HG03460 (cell line): ENCODE measurements at regions not wholly inside any gene's neighbourhood (a gene's known extent, or its start where the extent isn't known, plus 50 kb on each side); places are given as distances from the start of the nearest gene placed in this dataset.
"Not testable (repeated sequence)": the region's sequence is repeated elsewhere in the genome, so short reads cannot be mapped to it uniquely, and the experiment has no call there.

Source experiments
- ATAC-seq: cut with Tn5 transposase; IDR thresholded peaks from one replicate; pipeline ENCODE4 v1.9.1; 2021; ENCODE audit not compliant: unreplicated experiment

DNA sequence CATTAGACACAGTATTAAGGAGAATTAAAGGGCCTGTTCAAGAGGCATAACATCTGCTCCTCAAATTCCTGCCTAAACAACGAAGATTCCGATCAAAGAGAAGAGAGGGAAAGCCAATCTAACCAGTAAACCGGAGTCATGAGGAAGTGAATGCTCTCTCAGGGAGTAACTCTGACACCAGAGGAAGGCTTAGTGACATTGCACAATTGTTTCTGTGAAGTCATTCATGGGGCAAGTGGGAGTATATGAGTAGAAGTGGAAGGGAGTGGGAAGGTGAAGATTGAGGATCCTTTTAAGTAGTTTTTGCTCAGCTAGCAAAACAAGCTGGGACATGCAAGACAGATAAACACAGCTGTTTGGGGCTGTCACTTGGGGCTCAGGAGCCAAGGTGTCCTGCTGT is 136.4 kb upstream of the FAM174A start:
- ATAC-seq, result not testable (repeated sequence)

DNA sequence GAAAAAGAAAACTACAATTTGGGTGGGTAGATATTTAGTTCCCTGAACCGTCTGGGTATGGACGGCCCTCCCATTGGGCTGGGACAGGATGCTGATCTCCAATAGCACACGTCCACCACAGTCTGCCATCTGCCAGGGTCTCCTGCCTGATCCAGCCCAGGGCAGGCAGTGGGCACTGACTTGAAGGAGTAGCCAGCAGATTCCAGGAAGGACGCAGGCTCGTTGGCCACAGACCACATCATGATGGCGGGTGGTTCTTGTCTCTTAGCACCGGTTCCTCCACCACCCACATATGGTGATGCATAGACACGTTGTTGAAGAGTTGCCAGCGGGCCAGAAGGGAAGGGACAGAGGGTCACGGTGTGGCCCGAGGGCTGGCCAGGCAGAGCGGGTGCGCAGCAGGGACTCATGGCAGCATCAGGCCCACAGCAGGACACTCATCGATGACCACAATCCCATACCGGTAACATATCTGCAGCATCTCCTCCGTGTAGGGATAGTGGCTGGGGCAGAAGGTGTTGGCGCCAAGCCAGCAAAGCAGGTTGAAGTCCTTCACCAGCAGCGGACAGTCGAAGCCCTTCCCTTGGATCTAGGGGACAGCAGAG is 155.8 kb upstream of the FAM174A start:
- not testable (repeated sequence) for ATAC-seq

DNA sequence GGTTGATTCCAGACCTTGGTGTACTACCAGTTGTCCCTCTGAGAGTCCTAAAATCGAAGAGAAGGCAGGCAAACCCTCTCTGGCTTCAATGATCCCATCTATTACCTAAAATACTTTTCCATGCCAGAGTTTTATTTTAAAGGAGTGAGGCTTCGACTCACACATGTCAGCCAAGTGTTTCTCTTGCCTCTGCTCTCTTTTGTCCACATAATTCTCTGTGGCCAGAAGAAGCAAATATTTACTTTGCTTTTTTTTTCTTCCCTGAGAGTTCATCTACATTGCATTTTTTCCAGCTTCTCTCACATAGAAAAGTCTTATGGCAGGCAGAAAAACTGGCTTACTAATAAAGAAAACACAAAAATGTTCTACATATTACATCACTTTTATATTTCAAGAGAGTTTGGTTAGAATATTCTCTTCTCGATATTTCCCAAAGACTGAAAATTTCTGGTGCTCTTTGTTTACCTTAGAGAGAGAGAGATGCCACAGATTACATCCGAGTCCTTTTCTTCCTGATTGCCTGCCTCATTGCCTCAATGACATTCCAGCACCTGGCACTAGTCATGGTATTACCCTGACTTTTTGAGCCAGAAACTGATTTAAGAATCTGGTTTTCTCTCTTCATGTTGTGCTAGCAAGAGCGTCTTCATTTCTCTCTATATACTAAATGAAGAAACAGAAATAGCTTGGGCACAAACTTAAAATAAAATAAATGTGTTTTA is 170.3 kb upstream of the FAM174A start:
- not testable (repeated sequence) for ATAC-seq

DNA sequence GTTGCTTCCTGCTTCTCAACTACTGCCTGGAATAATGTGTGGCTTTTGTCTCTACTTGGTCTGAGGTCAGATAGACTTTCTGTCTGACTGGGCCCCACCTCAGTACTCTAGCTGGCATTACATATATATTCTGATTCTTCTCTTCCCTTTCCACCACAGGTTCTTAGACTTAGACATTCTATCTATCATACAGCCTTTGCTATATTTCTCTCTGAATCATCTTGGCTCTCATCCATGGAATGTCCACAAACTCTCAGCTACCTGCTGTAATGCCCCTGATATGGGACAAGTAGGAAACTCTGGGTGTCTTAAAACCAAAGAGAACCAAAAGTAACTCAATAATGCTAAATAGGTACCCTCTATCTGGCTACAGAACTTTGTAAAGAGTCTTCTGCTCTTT is 170.8 kb upstream of the FAM174A start:
- ATAC-seq, result not testable (repeated sequence)

DNA sequence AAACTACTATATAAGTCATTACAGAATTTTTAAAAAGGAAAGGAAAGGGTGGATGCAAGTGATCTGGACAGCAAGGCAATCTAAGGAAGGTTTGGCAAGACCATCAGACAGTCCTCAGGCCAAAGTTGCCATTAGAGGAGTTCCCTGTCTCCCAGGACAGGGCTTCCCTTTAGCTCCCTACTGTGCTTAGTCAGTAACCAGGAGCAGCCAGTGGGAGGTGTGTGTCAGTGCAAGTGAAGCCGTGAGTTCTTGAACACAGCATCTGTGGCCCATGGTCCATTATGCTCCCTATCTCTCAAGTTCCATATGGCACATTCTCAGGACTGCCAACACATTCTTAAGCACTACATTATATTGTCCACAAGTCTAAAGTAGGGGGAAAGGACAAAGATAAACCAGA is 175.2 kb upstream of the FAM174A start:
- not testable (repeated sequence) for ATAC-seq

DNA sequence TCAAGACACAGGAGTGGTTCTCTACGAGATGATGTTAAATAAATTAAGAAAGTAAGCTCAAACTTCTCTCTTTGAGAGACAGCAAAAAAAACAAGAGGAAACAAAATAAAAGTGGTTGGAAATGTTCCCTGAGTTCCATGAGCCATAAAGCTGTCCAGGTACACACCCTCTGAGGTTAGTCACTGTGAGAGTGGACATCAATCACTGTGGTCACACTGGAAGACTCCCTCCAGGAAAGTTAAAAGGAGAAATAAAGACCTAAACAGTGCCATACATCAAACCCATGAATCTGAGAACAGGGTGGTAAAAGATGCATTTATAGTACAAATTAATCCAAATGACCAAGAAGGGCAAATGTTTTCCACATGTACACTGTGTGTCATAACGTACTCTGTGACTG is 188.9 kb upstream of the FAM174A start:
- not testable (repeated sequence) for ATAC-seq

DNA sequence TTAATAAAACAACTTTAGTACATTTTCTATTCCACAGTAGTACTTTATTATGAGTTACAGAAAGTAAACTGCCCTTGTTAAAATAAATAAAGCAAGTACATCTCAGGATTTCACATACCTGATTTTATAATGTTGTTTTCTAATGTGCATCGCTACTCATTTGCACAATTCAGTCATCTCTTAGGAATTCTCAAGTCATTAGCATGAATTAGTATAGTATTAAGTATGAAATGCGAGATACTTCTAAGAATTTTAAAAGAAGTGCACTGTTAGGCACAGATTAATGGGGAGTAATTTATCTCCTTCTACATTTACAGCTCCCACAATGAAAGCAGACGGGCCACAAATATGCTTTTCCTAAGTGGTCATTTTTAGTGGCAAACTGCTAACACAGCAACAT is 193.7 kb upstream of the FAM174A start:
- ATAC-seq, result not testable (repeated sequence)

DNA sequence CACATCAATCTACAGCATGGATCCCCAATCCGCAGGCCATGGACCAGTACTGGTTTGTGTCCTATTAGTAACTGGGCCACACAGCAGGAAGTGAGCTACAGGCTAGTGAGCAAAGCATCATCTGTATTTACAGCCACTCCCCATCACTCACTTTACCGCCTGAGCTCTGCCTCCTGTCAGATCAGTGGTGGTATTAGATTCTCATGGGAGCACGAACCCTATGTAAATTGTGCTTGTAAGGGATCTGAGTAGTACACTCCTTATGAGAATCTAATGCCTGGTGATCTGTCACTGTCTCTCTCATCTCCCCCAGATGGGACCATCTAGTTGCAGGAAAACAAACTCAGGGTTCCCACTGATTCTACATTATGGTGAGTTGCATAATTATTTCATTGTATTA is 212.7 kb upstream of the FAM174A start:
- ATAC-seq, result no peak

DNA sequence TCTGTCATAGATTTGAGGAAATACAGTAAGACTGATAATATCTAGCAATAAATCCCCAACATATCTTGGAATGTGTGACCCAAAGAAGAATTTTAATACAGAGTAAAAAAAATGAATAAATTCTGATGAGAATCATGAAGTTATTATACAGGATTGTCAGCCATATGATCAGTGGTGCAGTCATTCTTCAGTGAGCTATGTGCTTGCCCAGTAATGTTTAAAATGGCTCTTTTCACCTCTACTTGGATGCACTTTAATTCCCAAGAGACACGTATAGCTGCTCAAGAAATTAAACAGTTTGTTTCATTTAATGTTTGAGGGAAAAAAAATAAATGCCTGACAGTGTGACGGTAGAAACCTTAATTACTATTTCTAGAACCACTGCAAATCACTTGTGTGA is 215.3 kb upstream of the FAM174A start:
- no peak for ATAC-seq

DNA sequence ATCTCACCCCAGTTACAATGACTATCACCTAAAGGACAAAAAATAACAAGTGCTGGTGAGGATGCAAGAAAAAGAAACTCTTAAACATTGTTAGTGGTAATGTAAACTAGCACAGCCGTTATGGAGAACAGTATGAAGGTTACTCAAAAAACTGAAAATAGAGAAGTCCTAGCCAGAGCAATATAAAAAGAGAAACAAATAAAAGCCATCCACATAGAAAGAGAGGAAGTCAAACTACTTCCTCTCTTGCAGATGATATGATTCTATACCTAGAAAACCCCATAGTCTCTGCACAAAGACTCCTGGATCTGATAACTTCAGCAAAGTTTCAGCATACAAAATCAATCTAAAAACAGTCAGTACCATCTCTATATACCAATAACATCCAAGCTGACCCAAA is 221.5 kb upstream of the FAM174A start:
- ATAC-seq, result no peak

DNA sequence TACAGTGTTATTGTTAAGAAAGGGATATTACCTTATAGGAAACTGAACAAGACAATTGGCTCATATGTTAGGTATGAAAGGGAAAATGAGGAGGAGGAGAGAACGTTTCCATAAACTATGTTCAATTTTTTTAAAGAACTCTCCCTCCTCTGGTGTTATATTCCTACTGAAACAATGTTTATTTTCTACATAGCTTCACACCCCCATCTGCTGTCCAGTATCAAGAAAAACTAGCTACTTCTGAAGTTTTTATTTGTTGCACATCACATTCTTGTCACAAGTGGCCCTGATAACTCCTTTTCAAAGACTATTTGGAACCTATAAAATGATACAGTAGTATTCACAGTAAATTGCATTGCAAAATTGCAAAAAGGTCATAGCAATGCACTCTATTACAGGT is 223.4 kb upstream of the FAM174A start:
- no peak for ATAC-seq

DNA sequence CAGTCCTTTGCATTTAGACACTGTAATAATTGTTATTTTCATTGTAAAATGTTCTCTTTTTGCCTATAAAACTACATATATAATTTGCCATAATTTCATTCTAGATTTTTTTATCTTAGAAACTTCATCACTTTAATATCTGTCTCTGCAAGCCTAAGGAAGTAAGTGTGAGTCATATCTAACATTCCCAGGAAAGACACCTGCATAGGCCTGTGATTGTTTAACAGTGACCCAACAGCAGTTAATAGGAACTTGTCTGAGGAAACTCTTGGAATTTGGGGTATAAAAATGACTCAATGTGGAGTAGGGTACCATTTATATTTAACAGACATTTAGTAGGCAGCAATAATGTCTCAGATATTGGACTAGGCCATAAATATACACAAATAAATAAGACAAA is 229.2 kb upstream of the FAM174A start:
- no peak for ATAC-seq

DNA sequence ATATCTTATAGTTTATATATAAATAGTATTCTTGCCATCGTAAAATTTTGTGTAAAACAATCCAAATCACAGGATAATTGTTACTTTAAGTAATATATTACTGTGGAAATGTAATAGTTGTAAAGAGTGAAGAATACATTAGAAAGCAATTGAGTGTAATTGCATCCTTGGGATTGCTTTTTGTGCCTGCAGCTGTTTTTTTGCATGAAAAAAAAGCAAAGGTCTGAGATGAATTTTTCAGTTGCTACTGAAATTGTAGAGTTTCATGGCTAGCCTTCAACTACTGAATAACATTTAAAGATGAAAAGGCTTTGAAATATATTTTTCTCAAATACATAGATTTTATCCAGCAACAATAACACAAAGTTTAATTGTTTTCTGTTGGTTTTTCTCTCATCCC is 232.0 kb upstream of the FAM174A start:
- no peak for ATAC-seq

DNA sequence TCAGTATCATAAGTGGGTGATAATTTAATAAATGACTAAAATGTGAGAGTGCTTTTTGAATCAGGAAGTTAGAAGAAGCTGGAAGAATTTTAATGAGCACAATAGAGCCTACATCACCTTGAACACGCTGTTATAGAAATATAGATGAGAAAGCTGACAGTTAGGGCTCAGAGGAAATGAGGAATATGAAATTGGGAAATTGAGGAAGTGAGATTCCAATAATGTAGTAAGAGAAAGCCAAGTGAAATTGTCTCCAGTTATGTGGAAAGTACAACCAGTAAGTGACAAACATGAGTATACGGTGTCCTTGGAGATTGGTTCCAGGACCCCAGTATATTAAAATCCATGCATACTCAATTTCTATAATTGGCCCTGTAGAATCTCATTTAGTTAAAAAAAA is 235.9 kb upstream of the FAM174A start:
- no peak for ATAC-seq

DNA sequence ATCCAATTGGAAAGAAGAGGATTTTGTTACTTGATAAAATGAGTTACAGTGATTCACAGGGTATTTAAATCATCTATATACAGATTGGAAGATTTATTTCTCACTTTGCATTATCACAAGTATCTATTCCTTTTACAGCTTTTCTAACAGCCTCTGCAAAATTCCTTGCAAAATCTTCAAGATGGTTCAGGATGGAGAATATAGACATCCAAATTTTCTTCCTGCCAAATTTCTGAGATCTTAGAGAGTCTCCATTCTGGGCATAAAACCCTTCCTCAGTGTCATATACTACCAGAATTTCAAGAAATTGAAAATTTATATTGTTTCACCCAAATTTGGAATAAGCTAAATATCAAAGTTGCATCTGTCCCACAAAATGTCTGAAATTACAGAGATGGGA is 259.1 kb upstream of the FAM174A start:
- ATAC-seq, result no peak

DNA sequence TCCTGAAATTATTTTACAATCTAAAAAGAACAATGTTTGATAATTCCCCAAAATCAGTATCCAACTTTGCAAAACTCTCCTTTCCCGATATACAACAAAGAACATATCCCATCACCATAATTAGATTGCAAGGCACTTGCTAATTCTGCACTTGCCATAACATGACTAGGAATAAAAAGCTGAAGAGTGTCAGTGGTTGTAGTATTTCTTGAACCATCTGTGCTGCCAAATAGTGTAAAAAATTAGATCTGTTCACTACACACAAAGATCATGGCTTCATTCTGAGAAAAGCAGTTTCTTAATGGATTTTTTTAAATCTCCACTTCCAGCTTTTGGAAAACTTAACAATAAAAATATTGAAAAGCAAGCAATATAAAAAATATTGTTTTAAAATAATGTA is 259.5 kb upstream of the FAM174A start:
- ATAC-seq, result no peak

DNA sequence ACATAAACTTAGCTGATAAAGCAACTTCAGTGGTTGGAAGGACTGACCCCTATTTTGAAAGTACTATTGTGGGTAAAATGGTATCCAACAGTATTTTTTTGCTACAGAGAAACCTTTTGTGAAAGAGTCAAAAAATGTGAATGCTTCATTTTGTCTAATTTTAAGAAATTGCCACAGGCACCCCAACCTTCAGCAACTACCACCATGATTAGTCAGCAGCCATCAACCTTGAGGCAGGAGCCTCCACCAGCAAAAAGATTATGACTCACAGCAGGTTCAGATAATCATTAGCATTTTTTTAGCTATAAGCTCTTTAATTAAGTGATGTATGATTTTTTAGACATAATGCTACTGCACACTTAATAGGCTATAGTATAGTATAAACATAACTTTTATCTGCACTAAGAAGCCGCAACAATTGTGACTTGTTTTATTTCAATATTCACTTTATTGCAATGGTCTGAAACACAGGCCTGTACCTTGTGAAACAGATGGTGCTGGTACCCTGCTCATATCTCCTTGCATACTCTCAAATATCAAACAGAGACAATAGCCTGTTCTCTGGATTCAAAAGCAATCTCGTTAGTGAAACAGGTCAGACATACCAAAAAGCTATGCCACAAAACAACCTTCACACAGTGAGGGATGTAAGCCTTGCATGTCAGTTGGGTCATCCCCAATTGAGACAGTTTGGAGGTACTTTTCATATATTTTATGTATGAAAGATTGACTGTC is 261.2 kb upstream of the FAM174A start:
- no peak for ATAC-seq

DNA sequence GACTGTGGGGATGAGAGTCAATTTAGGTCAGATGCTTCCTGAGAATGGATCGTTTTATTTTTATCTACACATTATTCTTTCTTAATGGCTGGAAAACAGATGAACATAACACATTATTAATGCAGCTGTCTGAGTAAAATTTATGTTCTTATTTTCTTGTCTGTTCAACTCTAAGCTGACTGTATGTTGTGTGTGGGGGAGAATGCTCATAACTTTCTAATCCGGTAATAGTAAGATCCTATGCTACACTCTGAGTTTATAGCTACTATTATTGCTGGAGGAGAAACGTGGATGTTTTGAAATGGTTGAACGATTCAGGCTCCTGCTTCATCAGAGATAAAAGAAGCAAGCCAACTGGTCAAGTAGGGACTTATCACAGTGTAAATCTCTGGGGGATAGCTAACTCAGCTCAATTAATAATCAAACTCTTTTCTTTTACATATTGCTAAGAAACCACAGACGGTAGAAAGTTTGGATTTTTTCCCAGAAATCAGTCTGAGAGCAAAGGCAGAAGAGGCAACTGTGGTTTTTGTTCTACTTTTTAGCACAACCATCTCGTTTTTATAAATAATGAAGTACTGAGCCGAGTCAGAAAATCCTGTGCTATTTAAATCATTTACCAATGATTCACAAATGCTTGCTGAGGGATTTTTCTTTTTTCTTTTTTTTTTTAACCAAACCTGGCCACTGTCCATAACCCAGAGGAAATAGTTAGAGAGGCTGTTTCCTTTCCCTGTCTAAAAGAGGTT is 265.0 kb upstream of the FAM174A start:
- ATAC-seq, result peak; percentile 71

DNA sequence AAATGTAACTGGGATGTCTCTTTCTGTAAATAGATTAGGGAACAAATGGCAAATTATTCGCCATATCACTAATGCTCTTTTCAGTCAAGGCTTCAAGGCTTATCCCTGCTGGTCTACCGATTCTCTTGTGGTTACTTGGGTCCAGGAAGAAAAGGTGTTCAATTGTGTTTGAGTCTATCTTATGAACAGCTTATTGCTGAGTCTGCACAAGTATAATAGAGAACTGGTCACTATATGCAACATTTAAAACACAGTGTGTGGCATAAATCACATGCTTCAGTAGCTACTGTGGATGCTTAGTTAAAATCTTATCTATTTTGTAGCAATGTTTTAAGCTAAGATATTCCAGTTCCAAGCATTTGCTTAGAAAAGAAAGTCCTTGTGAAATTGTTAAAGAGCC is 274.2 kb upstream of the FAM174A start:
- ATAC-seq, result no peak

DNA sequence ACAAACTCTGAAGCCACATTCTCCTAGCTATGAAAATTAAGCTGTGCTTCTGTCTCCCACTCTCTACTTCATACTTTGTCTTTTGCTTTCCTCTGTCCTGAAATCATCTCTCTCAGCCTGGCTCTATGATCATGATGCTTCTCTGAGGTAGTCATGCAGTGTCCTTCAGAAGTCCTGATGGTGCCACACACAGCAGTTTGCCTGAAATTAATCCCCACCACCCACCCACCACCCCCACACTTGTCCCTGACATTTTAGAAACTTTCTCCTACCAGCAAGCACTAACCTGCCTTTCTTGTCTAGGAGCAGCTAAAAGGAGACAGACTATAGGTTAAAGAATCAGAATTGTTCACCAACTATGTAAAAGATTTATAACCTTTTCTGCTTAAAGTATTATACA is 282.2 kb upstream of the FAM174A start:
- ATAC-seq, result no peak

DNA sequence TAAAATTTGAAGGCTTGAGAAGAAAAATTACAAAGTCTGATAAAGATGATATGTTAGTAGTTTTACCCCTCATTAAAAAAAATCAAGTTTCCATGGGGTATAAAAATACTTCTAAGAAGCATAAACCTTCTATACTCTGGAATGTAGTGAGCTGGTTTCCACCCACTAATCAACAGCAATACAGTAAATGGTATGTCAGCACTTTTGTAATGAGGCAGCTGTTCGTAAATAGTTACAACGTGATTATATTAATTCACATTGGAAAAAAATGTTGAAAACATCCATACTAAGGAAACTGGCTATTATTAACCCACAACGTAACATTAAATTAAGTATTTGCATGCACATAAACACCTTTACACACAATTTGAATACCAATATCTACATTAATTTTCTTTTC is 283.1 kb upstream of the FAM174A start:
- ATAC-seq, result no peak

DNA sequence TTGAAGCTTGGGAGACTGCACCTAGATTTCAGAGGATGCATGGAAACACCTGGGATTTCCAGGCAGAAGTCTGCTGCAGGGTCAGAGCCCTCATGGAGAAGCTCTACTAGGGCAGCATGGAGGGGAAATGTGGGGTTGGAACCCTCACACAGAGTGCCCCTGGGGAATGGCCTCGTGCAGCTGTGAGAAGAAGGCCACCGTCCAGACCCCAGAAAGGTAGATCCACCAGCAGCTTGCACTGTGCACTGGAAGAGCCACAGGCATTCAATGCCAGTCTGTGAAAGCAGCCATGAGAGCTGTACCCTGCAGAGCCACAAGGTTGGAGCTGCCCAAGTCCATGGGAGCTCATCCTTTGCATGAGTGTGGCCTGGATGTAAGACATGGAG is 285.3 kb upstream of the FAM174A start:
- ATAC-seq, result no peak
